Fibroblast of mammary gland (primary cell): ENCODE measurements at regions not wholly inside any gene's neighbourhood (a gene's known extent, or its start where the extent isn't known, plus 50 kb on each side); places are given as distances from the start of the nearest gene placed in this dataset.
"Not testable (repeated sequence)": the region's sequence is repeated elsewhere in the genome, so short reads cannot be mapped to it uniquely, and the experiment has no call there.

ENCODE experiments used
- DNase-seq: peaks from one replicate; pipeline ENCODE4 v3.0.0-alpha.2; 2010; ENCODE audit warnings: low read depth
- H3K4me3 ChIP-seq: 2 replicates; pipeline ENCODE4 v1.5.1; 2011; ENCODE audit warnings: low read depth, mild to moderate bottlenecking, low read length, moderate library complexity; ENCODE audit not compliant: control insufficient read depth
- TF ChIP-seq, protein P1 (sequence below): conservative IDR thresholded peaks from 2 replicates; pipeline ENCODE4 v1.5.1; 2011; ENCODE audit warnings: low read depth, low read length, inconsistent platforms; ENCODE audit not compliant: control insufficient read depth, insufficient read depth

DNA sequence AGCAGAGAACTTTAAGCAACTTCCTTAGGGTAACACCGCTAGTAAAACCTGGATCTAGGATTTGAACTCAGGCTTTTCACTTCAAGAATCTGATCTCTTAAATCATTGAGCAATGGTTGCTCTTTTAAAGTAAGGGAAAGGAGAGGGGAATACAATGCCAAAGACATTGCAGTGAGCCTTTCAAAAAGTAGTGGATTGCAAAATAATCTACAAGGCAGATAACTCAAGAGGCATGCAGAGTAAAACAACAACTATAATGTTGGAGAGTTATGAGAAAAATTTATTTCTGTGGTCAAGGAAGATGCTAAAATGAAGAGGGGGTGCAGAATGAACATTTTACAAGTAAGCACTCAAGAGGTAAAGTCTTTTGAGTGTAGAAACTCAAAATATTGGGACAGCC, 432.6 kb downstream of the C12orf50 start:
- TF ChIP-seq, protein P1, sequence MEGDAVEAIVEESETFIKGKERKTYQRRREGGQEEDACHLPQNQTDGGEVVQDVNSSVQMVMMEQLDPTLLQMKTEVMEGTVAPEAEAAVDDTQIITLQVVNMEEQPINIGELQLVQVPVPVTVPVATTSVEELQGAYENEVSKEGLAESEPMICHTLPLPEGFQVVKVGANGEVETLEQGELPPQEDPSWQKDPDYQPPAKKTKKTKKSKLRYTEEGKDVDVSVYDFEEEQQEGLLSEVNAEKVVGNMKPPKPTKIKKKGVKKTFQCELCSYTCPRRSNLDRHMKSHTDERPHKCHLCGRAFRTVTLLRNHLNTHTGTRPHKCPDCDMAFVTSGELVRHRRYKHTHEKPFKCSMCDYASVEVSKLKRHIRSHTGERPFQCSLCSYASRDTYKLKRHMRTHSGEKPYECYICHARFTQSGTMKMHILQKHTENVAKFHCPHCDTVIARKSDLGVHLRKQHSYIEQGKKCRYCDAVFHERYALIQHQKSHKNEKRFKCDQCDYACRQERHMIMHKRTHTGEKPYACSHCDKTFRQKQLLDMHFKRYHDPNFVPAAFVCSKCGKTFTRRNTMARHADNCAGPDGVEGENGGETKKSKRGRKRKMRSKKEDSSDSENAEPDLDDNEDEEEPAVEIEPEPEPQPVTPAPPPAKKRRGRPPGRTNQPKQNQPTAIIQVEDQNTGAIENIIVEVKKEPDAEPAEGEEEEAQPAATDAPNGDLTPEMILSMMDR = no peak
- DNase-seq = no peak
- H3K4me3 ChIP-seq = no peak overlapping the region

DNA sequence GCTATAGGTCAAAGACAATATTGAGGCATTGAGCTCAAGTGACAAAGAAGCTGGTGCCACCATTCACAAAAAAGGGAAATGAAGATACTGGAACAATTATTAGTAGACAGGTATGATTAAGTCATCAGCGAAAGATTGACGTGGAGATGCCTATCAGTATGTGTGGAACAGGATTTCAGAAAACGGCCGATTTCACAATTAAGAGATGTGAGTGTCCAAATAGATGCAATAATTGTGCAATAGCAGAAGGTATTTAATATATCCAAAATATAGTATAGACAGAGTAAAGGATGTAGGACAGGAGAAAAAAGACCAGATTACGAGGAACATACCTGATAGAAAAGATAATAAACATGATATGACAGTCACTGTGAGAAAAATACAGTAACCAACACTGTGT, 433.1 kb downstream of the C12orf50 start:
- DNase-seq = no peak
- TF ChIP-seq, protein P1 = no peak
- H3K4me3 ChIP-seq = no peak overlapping the region

DNA sequence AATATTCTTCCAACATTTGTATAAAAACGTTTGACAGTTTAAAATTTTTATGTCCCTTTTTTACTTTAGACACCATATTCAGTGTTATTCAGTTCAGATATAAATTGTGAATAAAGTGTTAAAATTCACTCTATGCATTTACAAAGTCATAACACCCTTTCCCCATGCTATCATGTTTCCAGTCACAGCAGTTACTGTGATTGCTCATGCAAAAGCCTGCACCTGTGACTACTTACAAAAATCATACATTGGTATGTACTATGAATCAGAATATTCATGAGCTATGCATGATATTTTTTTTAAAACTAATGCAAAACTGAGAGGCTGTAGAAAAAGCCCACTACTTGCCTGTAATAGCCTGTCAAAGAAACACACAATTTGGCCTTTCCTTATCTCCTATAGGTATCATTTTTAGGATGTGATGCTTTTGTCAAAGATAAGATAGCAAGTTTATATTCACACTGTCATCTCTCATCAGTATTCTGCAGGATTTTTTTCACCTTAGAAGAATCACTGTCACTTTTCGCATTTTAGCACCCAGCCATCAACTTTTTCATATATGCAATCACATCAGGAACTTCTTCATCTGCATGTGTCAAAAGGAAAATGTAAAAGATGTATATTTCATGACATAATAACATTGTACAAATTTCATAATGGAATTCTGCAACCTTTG, 443.2 kb downstream of the C12orf50 start:
- TF ChIP-seq, protein P1 = no peak
- no peak overlapping the region for H3K4me3 ChIP-seq
- no peak for DNase-seq

DNA sequence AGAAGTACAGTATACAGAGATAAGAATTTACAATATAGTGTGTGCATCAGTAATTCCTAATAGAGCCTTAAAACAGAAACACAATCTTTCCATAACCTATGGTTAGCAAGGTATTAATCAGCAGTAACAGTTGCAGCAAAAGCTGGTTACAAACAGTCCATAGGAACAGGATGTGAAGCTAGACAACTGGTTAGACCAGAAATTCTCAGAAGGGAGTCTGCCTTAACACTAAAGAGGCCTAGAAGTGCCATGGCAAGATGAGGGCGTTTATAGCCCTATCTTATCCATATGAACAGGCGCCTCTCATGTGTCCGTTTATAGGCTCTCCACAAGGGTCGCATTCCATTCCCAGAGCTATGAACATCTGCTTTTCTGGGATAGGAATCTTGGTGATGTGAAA, 450.1 kb downstream of the C12orf50 start:
- not testable (repeated sequence) for DNase-seq

DNA sequence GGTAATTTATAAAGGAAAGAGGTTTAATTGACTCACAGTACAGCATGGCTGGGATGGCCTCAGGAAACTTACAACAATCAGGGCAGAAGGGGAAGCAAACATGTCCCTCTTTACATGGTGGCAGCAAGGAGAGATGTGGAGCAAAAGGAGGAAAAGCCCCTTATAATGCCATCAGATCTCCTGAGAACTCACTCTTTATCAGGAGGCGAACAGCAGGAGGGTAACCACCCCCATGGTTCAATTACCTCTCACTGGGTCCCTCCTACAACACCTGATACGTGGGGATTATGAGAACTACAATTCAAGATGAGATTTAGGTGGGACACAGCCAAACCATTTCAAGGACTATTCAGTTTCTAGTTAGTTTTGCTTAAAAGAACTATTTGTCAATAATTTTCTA, 453.3 kb downstream of the C12orf50 start:
- H3K4me3 ChIP-seq = no peak overlapping the region
- TF ChIP-seq, protein P1 = no peak
- no peak for DNase-seq

More for the DNA sequence above, 450.1 kb downstream of the C12orf50 start:
- not testable (repeated sequence) for H3K4me3 ChIP-seq

DNA sequence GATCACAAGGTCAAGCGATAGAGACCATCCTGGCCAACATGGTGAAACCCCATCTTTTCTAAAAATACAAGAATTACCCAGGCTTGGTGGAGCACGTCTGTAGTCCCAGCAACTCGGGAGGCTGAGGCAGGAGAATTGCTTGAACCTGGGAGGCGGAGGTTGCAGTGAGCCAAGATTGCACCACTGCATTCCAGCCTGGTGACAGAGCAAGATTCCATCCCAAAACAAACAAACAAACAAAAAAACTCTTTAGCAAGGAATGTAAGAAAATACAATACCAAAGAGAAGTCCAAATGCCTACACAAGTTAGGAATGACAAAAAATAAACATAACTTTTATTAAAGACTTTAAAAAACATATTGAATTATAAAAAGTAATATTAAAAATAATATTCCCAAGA, 462.3 kb downstream of the C12orf50 start:
- not testable (repeated sequence) for DNase-seq, H3K4me3 ChIP-seq

DNA sequence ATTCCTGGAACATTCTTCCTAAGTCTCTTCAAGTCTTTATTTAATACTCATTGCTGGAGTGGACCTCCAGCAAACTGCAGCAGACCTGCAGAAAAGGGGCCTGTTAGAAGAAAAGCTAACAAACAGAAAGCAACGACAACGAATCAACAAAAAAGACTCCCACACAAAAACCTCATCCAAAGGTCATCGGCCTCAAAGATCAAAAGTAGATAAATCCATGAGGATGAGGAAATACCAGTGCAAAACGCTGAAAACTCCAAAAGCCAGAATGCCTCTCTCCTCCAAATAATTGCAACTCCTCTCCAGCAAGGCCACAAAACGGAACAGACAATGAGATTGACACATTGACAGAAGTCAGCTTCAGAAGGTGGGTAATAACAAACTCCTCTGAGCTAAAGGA, 472.2 kb downstream of the C12orf50 start:
- H3K4me3 ChIP-seq = no peak overlapping the region
- TF ChIP-seq, protein P1 = no peak
- no peak for DNase-seq

DNA sequence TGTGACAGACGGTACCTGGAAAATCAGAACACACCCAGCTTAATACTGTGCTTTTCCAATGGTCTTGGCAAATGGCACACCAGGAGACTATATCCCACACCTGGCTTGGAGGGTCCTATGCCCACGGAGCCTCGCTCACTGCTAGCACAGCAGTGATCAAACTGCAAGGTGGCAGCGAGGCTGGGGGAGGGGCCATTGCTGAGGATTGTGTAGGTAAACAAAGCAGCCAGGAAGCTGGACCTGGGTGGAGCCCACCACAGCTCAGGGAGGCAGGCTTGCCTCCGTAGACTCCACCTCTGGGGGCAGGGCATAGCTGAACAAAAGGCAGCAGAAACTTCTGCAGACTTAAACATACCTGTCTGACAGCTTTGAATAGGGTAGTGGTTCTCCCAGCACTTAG, 498.0 kb downstream of the C12orf50 start:
- DNase-seq, H3K4me3 ChIP-seq: not testable (repeated sequence)
